ENCODE measurements at regions not wholly inside any gene's neighbourhood (a gene's known extent, or its start where the extent isn't known, plus 50 kb on each side); places are given as distances from the start of the nearest gene placed in this dataset.

DNA sequence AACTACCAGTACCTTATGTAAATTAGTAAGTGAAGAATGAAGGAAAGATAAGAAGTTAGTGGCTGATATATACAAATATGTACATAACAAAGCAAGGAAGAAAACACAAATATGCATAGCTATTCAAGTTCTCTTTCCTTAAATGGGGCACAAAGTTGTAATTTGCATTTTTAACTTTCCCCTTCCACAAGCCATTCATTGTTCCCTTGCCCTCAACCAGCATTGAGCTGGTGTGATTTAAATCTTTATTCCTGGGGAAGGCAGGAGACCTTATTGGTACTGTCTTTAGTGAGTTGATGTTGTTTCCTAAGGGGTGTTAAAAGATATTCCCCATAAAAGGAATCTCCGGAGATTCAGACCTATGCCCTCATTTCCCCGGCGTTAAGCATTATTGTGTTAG, 735.3 kb downstream of the PCDH18 start:
- Histone ChIP-seq H3K27ac (no peak overlapping the region), H3K36me3 (no peaks in the 10 kb centered on the region), H3K4me1 (no peaks in the 10 kb centered on the region), H3K9me3 (no peaks in the 10 kb centered on the region), H3K27me3 (no peaks in the 10 kb centered on the region), H3K4me3 (no peak overlapping the region)
- intact Hi-C loops (cut with DNase I; ENCODE audit: low total_unique reads): no loop called here
- no peak for DNase-seq
- TF ChIP-seq, protein P1, sequence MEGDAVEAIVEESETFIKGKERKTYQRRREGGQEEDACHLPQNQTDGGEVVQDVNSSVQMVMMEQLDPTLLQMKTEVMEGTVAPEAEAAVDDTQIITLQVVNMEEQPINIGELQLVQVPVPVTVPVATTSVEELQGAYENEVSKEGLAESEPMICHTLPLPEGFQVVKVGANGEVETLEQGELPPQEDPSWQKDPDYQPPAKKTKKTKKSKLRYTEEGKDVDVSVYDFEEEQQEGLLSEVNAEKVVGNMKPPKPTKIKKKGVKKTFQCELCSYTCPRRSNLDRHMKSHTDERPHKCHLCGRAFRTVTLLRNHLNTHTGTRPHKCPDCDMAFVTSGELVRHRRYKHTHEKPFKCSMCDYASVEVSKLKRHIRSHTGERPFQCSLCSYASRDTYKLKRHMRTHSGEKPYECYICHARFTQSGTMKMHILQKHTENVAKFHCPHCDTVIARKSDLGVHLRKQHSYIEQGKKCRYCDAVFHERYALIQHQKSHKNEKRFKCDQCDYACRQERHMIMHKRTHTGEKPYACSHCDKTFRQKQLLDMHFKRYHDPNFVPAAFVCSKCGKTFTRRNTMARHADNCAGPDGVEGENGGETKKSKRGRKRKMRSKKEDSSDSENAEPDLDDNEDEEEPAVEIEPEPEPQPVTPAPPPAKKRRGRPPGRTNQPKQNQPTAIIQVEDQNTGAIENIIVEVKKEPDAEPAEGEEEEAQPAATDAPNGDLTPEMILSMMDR (IDR thresholded peaks at IDR 0.05): no peak

DNA sequence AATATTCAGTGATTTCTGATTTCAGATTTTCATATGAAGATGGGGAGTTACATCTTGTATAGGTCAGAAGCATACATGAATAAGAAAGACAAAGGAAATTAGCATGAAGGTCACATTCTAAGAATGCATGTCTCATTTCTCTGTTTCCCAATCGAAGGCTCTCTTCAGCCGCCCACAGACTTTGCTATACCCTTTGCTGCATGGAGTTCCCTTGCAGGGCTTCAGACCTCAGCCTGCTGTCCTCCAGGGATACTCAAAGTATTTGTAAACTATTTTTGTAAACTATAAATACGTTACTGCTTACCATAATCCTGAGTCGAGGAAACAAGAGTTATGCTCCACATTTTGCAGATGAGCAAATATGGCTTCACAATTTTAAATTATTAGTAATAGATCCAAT, 738.4 kb downstream of the PCDH18 start:
- Histone ChIP-seq H3K27me3 (no peaks in the 10 kb centered on the region), H3K4me3 (no peak overlapping the region), H3K27ac (no peak overlapping the region), H3K9me3 (no peaks in the 10 kb centered on the region), H3K4me1 (no peaks in the 10 kb centered on the region), H3K36me3 (no peaks in the 10 kb centered on the region)
- DNase-seq: no peak
- TF ChIP-seq, protein P1 (IDR thresholded peaks at IDR 0.05): no peak
- intact Hi-C loops (cut with DNase I; ENCODE audit: low total_unique reads): no loop called here

DNA sequence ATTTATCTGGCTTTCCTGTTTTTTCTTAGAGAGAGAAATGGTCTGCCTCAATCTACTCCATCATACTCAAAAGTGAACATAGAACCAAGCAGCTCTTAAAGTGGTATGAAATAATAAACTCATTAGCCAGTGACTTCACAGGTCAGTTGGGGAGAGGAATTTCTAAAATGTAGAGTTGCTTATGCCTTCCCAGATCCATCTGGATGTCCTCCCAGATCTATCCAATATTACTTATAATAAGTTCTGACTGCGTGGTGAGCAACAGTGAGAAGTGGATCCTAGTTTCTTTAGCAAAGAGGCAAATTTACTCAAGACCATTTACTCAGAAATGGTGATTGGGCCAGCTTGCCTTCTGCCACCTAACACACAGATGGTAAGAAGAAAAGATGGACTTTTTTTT, 748.0 kb downstream of the PCDH18 start:
- H3K4me3 ChIP-seq: no peak overlapping the region
- H3K27ac ChIP-seq: no peak overlapping the region
- H3K9me3 ChIP-seq: no peaks in the 10 kb centered on the region
- intact Hi-C loops (cut with DNase I; ENCODE audit: low total_unique reads): no loop called here
- no peak for DNase-seq
- TF ChIP-seq, protein P1 (IDR thresholded peaks at IDR 0.05): no peak
- H3K36me3 ChIP-seq: no peaks in the 10 kb centered on the region
- H3K27me3 ChIP-seq: no peaks in the 10 kb centered on the region
- H3K4me1 ChIP-seq: no peaks in the 10 kb centered on the region

DNA sequence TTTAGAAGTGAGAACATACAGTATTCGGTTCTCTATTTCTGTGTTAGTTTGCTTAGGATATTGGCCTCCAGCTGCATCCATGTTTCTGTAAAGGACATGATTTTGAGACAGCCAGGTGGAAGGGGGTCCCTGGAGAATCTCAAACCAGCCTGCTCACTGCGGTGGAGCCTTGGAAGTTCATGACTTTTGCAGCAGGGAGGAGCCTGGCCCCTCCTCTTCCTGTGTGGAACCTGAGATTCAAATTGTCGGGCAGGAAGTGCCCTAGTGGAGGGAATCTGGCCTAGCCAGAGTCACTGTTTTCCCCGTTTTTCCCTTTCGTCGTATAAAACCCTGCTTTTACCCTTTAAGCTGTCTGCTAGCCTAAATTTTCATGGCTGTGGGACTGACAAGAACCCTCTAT, 762.6 kb downstream of the PCDH18 start:
- Histone ChIP-seq H3K9me3 (no peaks in the 10 kb centered on the region), H3K4me3 (no peak overlapping the region), H3K36me3 (no peaks in the 10 kb centered on the region), H3K27ac (no peak overlapping the region), H3K4me1 (no peaks in the 10 kb centered on the region), H3K27me3 (no peaks in the 10 kb centered on the region)
- intact Hi-C loops (cut with DNase I; ENCODE audit: low total_unique reads): no loop called here
- DNase-seq: no peak
- TF ChIP-seq, protein P1 (IDR thresholded peaks at IDR 0.05): no peak

DNA sequence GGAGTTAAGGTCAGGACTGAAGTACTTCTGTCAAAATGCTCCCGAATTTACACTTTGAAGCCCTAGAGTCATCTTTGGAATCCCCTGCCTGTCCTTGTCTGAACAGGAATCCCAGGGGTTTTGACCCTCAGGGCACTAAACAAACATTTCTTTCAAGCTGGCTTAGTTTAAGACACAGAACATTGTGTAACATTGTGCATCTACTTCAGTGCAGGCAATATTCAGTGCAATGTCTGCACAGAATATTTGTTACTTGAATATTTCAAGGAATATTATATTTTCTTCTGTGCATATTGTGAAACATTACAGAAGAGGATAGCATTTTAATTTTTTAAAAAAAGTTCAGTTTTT, 763.4 kb downstream of the PCDH18 start:
- Histone ChIP-seq H3K36me3 (no peaks in the 10 kb centered on the region), H3K4me1 (no peaks in the 10 kb centered on the region), H3K27me3 (no peaks in the 10 kb centered on the region), H3K27ac (no peak overlapping the region), H3K9me3 (no peaks in the 10 kb centered on the region), H3K4me3 (no peak overlapping the region)
- TF ChIP-seq, protein P1 (IDR thresholded peaks at IDR 0.05): no peak
- intact Hi-C loops (cut with DNase I; ENCODE audit: low total_unique reads): no loop called here
- DNase-seq: no peak

DNA sequence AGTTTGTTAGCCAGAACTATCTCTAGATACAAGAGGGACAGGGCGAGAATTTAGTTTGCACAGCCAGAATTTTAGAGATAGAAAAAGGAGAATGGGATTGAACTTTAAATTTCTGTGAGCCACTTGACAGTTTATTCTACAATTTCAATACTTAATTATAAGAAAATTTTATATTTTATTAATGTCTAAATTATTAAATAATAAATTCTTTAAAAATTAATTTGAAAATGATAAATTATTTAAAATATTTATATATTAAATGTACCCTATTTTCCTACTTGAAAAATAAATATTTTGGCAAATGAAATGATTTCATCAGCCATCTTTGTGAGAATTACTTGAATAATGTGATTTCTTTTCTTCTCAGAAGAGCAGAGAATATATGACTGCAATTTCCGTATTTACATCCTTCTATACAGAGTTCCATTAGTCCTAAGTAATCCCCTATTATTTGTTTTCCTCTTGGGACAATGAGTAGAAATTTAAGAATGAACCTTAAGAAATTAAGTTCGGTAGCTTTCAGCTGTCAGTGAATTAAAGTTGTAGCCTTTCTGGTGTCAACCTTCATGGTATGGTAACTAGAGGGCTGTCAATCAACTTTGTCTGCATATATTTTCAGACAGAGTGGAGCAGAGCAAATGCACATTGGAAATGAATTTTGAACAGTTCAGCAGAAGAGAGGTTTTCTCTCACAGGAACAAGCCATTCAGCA, 763.9 kb downstream of the PCDH18 start:
- Histone ChIP-seq H3K27me3 (no peaks in the 10 kb centered on the region), H3K4me3 (no peak overlapping the region), H3K4me1 (no peaks in the 10 kb centered on the region), H3K36me3 (no peaks in the 10 kb centered on the region), H3K9me3 (no peaks in the 10 kb centered on the region), H3K27ac (no peak overlapping the region)
- no peak for DNase-seq
- intact Hi-C loops (cut with DNase I; ENCODE audit: low total_unique reads): no loop called here
- TF ChIP-seq, protein P1 (IDR thresholded peaks at IDR 0.05): no peak

Data from tibial artery (tissue), 4 donors.